Omental fat pad (tissue), 3 donors: ENCODE measurements at regions not wholly inside any gene's neighbourhood (a gene's known extent, or its start where the extent isn't known, plus 50 kb on each side); places are given as distances from the start of the nearest gene placed in this dataset.

ENCODE experiments used
- ATAC-seq: fragments of 150-250 bp; one replicate; pipeline ENCODE4 v1.9.1; 2016; ENCODE audit warnings: mild to moderate bottlenecking, moderate library complexity; ENCODE audit not compliant: low FRiP score
- DNase-seq: peaks from one replicate; pipeline ENCODE4 v3.0.0-alpha.2; 2019; ENCODE audit warnings: low spot score
- TF ChIP-seq, protein P1 (sequence below), 3 donors: fragments of 450-650 bp; IDR thresholded peaks; one replicate each; pipeline ENCODE4 v1.5.1; 2016 to 2017; ENCODE audit warnings: antibody characterized with exemption in 3 of 3, mild to moderate bottlenecking in 3 of 3, moderate library complexity in 2 of 3

DNA sequence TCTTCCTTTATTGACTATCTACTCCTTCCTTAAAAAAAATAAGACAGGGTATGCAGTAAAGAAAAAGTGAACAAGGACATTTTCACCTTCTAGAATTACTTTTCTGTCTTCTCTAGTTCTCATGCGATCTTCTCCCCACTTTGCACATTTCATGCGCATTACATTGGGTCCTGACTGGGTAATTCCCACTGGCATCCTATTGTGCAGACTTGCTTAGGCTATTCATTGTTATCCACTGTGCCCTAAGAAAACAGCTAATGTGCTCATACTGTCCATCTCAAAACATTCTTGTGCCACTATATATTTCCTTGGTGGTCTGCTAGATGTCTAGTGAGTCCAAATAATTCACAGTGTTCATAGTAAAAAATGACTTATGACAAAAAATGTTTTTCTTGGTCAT, 447.4 kb upstream of the ROBO1 start:
- TF ChIP-seq, protein P1, sequence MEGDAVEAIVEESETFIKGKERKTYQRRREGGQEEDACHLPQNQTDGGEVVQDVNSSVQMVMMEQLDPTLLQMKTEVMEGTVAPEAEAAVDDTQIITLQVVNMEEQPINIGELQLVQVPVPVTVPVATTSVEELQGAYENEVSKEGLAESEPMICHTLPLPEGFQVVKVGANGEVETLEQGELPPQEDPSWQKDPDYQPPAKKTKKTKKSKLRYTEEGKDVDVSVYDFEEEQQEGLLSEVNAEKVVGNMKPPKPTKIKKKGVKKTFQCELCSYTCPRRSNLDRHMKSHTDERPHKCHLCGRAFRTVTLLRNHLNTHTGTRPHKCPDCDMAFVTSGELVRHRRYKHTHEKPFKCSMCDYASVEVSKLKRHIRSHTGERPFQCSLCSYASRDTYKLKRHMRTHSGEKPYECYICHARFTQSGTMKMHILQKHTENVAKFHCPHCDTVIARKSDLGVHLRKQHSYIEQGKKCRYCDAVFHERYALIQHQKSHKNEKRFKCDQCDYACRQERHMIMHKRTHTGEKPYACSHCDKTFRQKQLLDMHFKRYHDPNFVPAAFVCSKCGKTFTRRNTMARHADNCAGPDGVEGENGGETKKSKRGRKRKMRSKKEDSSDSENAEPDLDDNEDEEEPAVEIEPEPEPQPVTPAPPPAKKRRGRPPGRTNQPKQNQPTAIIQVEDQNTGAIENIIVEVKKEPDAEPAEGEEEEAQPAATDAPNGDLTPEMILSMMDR (IDR thresholded peaks at IDR 0.05), result no peak
- ATAC-seq (no peak), DNase-seq (no peak)

DNA sequence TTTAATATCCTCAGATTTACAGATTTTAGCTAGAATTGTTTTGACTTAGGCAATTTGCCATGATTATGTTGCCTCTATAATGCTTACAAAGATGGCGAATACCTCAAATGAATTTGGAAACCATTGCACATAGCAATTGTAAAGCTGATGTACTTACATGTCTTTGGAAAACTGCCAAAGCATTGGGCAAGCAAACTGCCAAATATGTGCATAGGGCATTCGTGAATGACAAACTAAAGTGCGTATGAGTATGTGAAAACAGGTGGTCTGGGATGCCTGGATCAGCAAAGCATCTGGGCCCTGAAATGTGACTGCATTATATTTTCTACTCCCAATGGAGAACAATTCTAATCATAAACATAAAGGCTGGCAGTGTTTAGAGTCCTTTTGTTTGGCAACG, 445.3 kb upstream of the ROBO1 start:
- no peak for DNase-seq
- TF ChIP-seq, protein P1 (IDR thresholded peaks at IDR 0.05), result no peak
- no peak for ATAC-seq

DNA sequence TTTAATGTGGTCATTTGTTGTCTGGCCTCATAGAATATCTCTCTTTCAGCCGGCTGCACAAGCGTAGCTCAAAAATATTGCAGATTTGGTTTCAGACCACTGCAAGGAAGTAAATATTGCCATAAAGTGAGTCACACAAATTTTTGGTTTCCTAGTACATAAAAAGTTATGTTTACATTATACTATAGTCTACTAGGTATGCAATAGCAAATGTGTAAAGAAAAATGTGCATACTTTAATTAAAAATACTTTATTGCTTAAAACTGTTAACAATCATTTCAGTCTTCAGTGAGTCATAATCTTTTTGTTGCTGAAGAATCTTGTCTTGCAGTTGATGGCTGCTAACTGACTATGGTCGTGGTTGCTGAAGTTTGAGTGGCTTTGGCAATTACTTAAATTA, 425.1 kb upstream of the ROBO1 start:
- TF ChIP-seq, protein P1 (IDR thresholded peaks at IDR 0.05), result no peak
- ATAC-seq (no peak), DNase-seq (no peak)

DNA sequence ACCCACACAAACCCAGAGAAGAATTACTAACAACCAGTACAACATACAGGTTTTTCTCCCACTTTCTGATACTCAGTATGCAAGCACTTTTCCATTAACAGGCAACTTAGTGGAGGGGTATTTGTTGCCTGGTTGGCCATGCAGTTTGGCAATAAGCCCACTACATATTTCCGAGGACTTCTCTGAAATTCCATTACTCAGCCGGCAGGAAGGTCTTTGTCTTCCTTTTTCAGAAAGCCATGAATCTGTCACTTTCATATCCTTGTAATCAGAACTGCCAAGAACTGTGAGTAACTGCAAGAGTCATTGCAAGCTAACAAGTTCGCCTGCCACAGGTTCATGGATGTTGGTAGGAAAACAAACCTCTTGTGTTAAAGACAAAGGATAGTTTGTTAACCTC, 422.3 kb upstream of the ROBO1 start:
- DNase-seq (no peak), ATAC-seq (no peak)
- TF ChIP-seq, protein P1 (IDR thresholded peaks at IDR 0.05), result no peak

DNA sequence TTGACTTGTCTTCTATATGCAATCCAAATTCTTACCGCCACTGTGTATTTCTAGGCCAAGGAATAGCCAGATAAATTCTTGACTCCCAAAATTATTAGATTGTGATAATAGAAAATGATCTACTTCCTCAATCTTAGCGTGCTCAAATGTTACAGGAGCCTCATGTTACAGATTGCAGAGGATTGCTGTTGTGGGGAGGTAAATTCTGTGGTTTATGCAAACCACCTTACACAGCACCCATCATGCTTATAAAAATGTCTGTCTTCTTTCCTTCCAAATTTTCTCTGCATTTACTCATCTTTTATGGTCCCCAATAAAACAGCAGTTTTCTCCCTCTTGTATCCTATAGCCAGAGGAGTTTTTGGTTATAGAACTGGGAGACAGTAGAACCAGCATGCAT, 420.2 kb upstream of the ROBO1 start:
- DNase-seq (no peak), ATAC-seq (no peak)
- TF ChIP-seq, protein P1 (IDR thresholded peaks at IDR 0.05), result no peak

DNA sequence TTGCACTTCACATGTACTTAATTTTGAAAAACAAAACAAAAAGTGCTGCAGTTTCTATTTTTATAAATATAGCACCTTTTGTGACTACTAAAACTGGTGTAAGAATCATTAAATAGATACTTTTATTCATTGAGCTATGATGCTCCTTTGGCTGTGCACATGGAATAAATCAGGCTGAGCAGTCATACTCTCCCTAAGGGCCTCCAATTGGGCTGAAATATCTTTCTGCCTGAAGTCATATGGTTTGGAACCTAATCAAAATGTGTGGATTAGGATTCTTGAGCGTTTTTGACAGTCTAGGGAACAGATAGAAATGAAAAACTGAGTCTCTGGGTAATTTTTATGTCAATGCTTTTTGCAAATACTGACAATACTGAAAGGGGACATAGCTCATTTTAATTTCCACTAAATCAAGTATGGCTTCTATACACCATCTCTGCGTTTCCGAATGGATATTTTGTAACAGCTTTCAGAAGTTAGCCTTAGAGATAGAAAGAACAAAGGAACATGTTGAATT, 392.2 kb upstream of the ROBO1 start:
- TF ChIP-seq, protein P1 (IDR thresholded peaks at IDR 0.05), result no peak
- ATAC-seq (no peak), DNase-seq (no peak)

DNA sequence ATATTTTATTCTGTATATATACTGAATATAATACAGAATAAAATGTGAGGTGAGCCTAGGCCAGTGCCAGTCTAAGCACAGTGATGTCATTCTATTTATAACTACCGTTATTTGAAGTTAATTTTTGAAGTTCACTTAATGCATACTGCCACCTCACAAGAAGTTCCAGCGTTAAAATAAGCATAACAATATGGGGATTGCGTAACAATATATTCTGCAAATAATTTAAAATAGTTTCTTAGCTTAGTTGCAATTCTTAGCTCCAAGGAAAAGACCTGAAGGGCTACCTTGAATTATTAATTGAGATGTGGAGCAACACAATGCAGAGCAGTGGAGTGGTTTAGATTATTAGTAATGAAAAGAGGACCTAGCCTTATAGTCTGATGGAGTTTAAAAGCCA, 390.5 kb upstream of the ROBO1 start:
- no peak for ATAC-seq

More for the DNA sequence above, 390.5 kb upstream of the ROBO1 start:
- DNase-seq, result no peak
- TF ChIP-seq, protein P1 (IDR thresholded peaks at IDR 0.05), result no peak
